ENCODE measurements at regions not wholly inside any gene's neighbourhood (a gene's known extent, or its start where the extent isn't known, plus 50 kb on each side); places are given as distances from the start of the nearest gene placed in this dataset.
"Not testable (repeated sequence)": the region's sequence is repeated elsewhere in the genome, so short reads cannot be mapped to it uniquely, and the experiment has no call there.

- no peak for DNase-seq (ENCODE audit: low read depth)
Observed at GRCh38 chr21:16116798-16117197, 387.0 kb downstream of the USP25 start.

- no peak for DNase-seq (ENCODE audit: low read depth)
Observed at GRCh38 chr21:16117331-16117730, 387.5 kb downstream of the USP25 start.

- DNase-seq (ENCODE audit: low read depth): no peak
Observed at GRCh38 chr21:16117851-16118590, 388.2 kb downstream of the USP25 start.

- no peak for DNase-seq (ENCODE audit: low read depth)
Observed at GRCh38 chr21:16124378-16125138, 394.8 kb downstream of the USP25 start.

GRCh38 chr21:16125274-16125673, 395.5 kb downstream of the USP25 start:
- DNase-seq (ENCODE audit: low read depth): no peak

- not testable (repeated sequence) for DNase-seq (ENCODE audit: low read depth)
Observed at GRCh38 chr21:16132453-16132852, 402.7 kb downstream of the USP25 start.

- no peak for DNase-seq (ENCODE audit: low read depth)
Observed at GRCh38 chr21:16133248-16133647, 403.5 kb downstream of the USP25 start.

GRCh38 chr21:16134134-16134533, 404.4 kb downstream of the USP25 start:
- DNase-seq (ENCODE audit: low read depth): no peak

- no peak for DNase-seq (ENCODE audit: low read depth)
Observed at GRCh38 chr21:16137106-16137505, 407.3 kb downstream of the USP25 start.

GRCh38 chr21:16145052-16145451, 415.3 kb downstream of the USP25 start:
- no peak for DNase-seq (ENCODE audit: low read depth)

- no peak for DNase-seq (ENCODE audit: low read depth)
Observed at GRCh38 chr21:16145479-16145878, 415.7 kb downstream of the USP25 start.

- no peak for DNase-seq (ENCODE audit: low read depth)
Observed at GRCh38 chr21:16154321-16154720, 424.5 kb downstream of the USP25 start.

- DNase-seq (ENCODE audit: low read depth): no peak
Observed at GRCh38 chr21:16154951-16155635, 425.3 kb downstream of the USP25 start.

GRCh38 chr21:16156841-16157489, 427.2 kb downstream of the USP25 start:
- no peak for DNase-seq (ENCODE audit: low read depth)

- no peak for DNase-seq (ENCODE audit: low read depth)
Observed at GRCh38 chr21:16159213-16159970, 429.6 kb downstream of the USP25 start.

GRCh38 chr21:16159971-16160350, 430.2 kb downstream of the USP25 start:
- DNase-seq (ENCODE audit: low read depth): no peak

- DNase-seq (ENCODE audit: low read depth): no peak
Observed at GRCh38 chr21:16162953-16163352, 433.2 kb downstream of the USP25 start.

- DNase-seq (ENCODE audit: low read depth): no peak
Observed at GRCh38 chr21:16169102-16169511, 439.3 kb downstream of the USP25 start.

- no peak for DNase-seq (ENCODE audit: low read depth)
Observed at GRCh38 chr21:16169779-16170178, 440.0 kb downstream of the USP25 start.

- no peak for DNase-seq (ENCODE audit: low read depth)
Observed at GRCh38 chr21:16176570-16176969, 446.8 kb downstream of the USP25 start.

GRCh38 chr21:16177532-16177931, 447.8 kb downstream of the USP25 start:
- DNase-seq (ENCODE audit: low read depth): no peak
